HCT116 (cell line): ENCODE measurements at regions not wholly inside any gene's neighbourhood (a gene's known extent, or its start where the extent isn't known, plus 50 kb on each side); places are given as distances from the start of the nearest gene placed in this dataset.

Experiments
- ATAC-seq: fragments of 200-7000 bp; cut with Tn5 transposase; 2 replicates; pipeline ENCODE4 v1.9.1; 2020; ENCODE audit warnings: mild to moderate bottlenecking, moderate library complexity
- BruUV-seq: library from RNA; stranded (reverse); fragments of 400-500 nt; replicated peaks from 2 replicates; lab custom pipeline; 2021; lab: Mats Ljungman, UMichigan
- CTCF ChIA-PET: fragments of 300-600 bp; sonication (Branson Sonifier 250); formaldehyde crosslinking; loops from one replicate; lab custom pipeline; 2021; ENCODE audit warnings: antibody characterized with exemption; lab: Charles Lee
- POLR2A ChIA-PET: fragments of 300-600, 350-600 bp; sonication (Branson Sonifier 250); formaldehyde crosslinking; loops from one replicate; lab custom pipeline; 2021; ENCODE audit warnings: antibody characterized with exemption; lab: Charles Lee
- RAD21 ChIA-PET, 2 experiments: fragments of 300-600 bp; sonication (Branson Sonifier 250); formaldehyde crosslinking; loops; one replicate each; lab custom pipeline; 2023; ENCODE audit warnings: low total read pairs in 2 of 2; ENCODE audit not compliant: uncharacterized antibody in 2 of 2, unreplicated experiment in 2 of 2, low non-redundant PET in 1 of 2; lab: Charles Lee
- DNase-seq: peaks from one replicate; pipeline ENCODE4 v3.0.0-alpha.2; 2010; ENCODE audit warnings: low read depth, low spot score
- H2AFZ ChIP-seq: fragments of 200-600 bp; shearing (Covaris generic), sonication (generic); 2 replicates; pipeline ENCODE4 v1.6.1; 2017; ENCODE audit warnings: low read depth, mixed run types, mixed read lengths, antibody characterized with exemption, low read length; ENCODE audit not compliant: poor library complexity, severe bottlenecking
- H3K27ac ChIP-seq: 2 replicates; pipeline ENCODE4 v1.5.1; 2012; ENCODE audit warnings: low read depth, low read length
- H3K27me3 ChIP-seq: fragments of 200-600 bp; sonication (generic); 2 replicates; pipeline ENCODE4 v1.6.1; 2016; ENCODE audit warnings: mixed run types, low read length, mixed read lengths; ENCODE audit not compliant: insufficient read depth
- H3K36me3 ChIP-seq, 2 experiments: fragments of 200-500 bp in 1 of 2; fragments of 200-600 bp in 1 of 2; sonication (Bioruptor generic) in 1 of 2; sonication (generic) in 1 of 2; 2 replicates each; pipeline versions ENCODE4 v1.5.1 to v1.6.1; 2014 to 2016; ENCODE audit warnings: low read length in 2 of 2, inconsistent platforms in 1 of 2, mixed read lengths in 1 of 2, mixed run types in 1 of 2; ENCODE audit not compliant: insufficient read depth in 2 of 2, control insufficient read depth in 1 of 2
- H3K4me1 ChIP-seq, 2 experiments: fragments of 200-600 bp in 1 of 2; sonication (generic) in 1 of 2; 2 replicates each; pipeline versions ENCODE4 v1.5.1 to v1.6.1; 2012 to 2017; ENCODE audit warnings: low read length in 2 of 2, inconsistent platforms in 1 of 2, mild to moderate bottlenecking in 1 of 2, mixed read lengths in 1 of 2, mixed run types in 1 of 2, moderate library complexity in 1 of 2; ENCODE audit not compliant: insufficient read depth in 2 of 2, control insufficient read depth in 1 of 2
- H3K4me2 ChIP-seq: fragments of 200-600 bp; sonication (generic); 2 replicates; pipeline ENCODE4 v1.6.1; 2017; ENCODE audit warnings: mixed run types, low read length, mixed read lengths
- H3K4me3 ChIP-seq, 2 experiments: fragments of 200-600 bp in 1 of 2; sonication (generic) in 1 of 2; replicated peaks in 1 of 2; 2 replicates each; pipeline ENCODE4 v1.5.1; 2011 to 2016; ENCODE audit warnings: low read length in 2 of 2, control low read depth in 1 of 2, low read depth in 1 of 2, mild to moderate bottlenecking in 1 of 2, mixed read lengths in 1 of 2, mixed run types in 1 of 2
- H3K79me2 ChIP-seq: fragments of 200-600 bp; sonication (generic); 2 replicates; pipeline ENCODE4 v1.6.1; 2017; ENCODE audit warnings: mild to moderate bottlenecking, mixed run types, low read length, moderate library complexity, mixed read lengths; ENCODE audit not compliant: insufficient read depth
- H3K9ac ChIP-seq: fragments of 200-600 bp; sonication (generic); 2 replicates; pipeline ENCODE4 v1.6.1; 2016; ENCODE audit warnings: low read length, mixed read lengths
- H3K9me2 ChIP-seq: fragments of 200-600 bp; sonication (generic), shearing (Covaris generic); 2 replicates; pipeline ENCODE4 v1.6.1; 2017; ENCODE audit warnings: mixed run types, mild to moderate bottlenecking, moderate library complexity; ENCODE audit not compliant: insufficient read depth
- H3K9me3 ChIP-seq, 2 experiments: fragments of 200-500 bp in 1 of 2; fragments of 200-600 bp in 1 of 2; sonication (Bioruptor generic) in 1 of 2; sonication (generic) in 1 of 2; 2 replicates each; pipeline ENCODE4 v1.6.1; 2014 to 2017; ENCODE audit warnings: low read length in 2 of 2, mixed read lengths in 2 of 2, inconsistent platforms in 1 of 2, low read depth in 1 of 2, mild to moderate bottlenecking in 1 of 2, mixed run types in 1 of 2, moderate library complexity in 1 of 2; ENCODE audit not compliant: control insufficient read depth in 1 of 2, insufficient read depth in 1 of 2
- H4K20me1 ChIP-seq: fragments of 200-600 bp; sonication (generic), shearing (Covaris generic); 2 replicates; pipeline ENCODE4 v1.6.1; 2017; ENCODE audit warnings: mixed run types, mild to moderate bottlenecking, moderate library complexity; ENCODE audit not compliant: insufficient read depth
- CBX3 ChIP-seq: IDR thresholded peaks from 2 replicates; pipeline ENCODE4 v1.6.1; 2012; ENCODE audit warnings: low read depth
- CEBPB ChIP-seq: IDR thresholded peaks from 2 replicates; pipeline ENCODE4 v1.6.1; 2012; ENCODE audit warnings: low read depth
- EZH2 ChIP-seq: fragments of 200-600 bp; sonication (generic); IDR thresholded peaks from 2 replicates; pipeline ENCODE4 v1.6.1; 2017; ENCODE audit warnings: antibody characterized with exemption, mixed run types
- EZH2phosphoT487 ChIP-seq: fragments of 200-600 bp; IDR thresholded peaks from 2 replicates; pipeline ENCODE4 v1.6.1; 2018; ENCODE audit warnings: antibody characterized with exemption, borderline replicate concordance
- FOSL1 ChIP-seq: IDR thresholded peaks from 2 replicates; pipeline ENCODE4 v1.6.1; 2012; ENCODE audit warnings: low read depth
- POLR2A ChIP-seq: IDR thresholded peaks from 2 replicates; pipeline ENCODE4 v1.7.0; 2011; ENCODE audit warnings: borderline replicate concordance; ENCODE audit not compliant: insufficient read depth, insufficient read length; ENCODE audit errors: extremely low read depth
- SIN3A ChIP-seq: IDR thresholded peaks from 2 replicates; pipeline ENCODE4 v1.6.1; 2012; ENCODE audit warnings: low read depth
- SP1 ChIP-seq: IDR thresholded peaks from 2 replicates; pipeline ENCODE4 v1.6.1; 2012; ENCODE audit warnings: low read depth
- SRF ChIP-seq: IDR thresholded peaks from 2 replicates; pipeline ENCODE4 v1.6.1; 2012; ENCODE audit warnings: low read depth
- TCF7L2 ChIP-seq: IDR thresholded peaks from 2 replicates; pipeline ENCODE4 v1.7.0; 2011; ENCODE audit warnings: borderline replicate concordance, inconsistent platforms; ENCODE audit not compliant: insufficient read depth, insufficient read length; ENCODE audit errors: extremely low read depth
- ZNF274 ChIP-seq: fragments of 200-500 bp; sonication (Bioruptor generic); IDR thresholded peaks from 2 replicates; pipeline ENCODE4 v1.6.1; 2014; ENCODE audit warnings: mild to moderate bottlenecking, low read depth, low read length, inconsistent platforms
- intact Hi-C: fragments of 100-400 bp; cut with micrococcal nuclease; formaldehyde crosslinking; loops from 2 replicates; pipeline ENCODE4 v1.10.0; 2022
- TF ChIP-seq, protein P1 (sequence below): IDR thresholded peaks from 2 replicates; pipeline ENCODE4 v1.6.1; 2012
- TF ChIP-seq, protein P2 (sequence below): IDR thresholded peaks from 2 replicates; pipeline ENCODE4 v1.6.1; 2011; ENCODE audit warnings: mild to moderate bottlenecking, low read length, moderate library complexity; ENCODE audit not compliant: insufficient replicate concordance; ENCODE audit errors: extremely low read depth
- TF ChIP-seq, protein P3 (sequence below): IDR thresholded peaks from 2 replicates; pipeline ENCODE4 v1.6.1; 2012
- TF ChIP-seq, protein P4 (sequence below), 3 experiments: fragments of 200-600 bp in 1 of 3; sonication (generic) in 1 of 3; IDR thresholded peaks in 2 of 3; conservative IDR thresholded peaks in 1 of 3; 2 replicates each; pipeline ENCODE4 v1.5.1; 2012 to 2017; ENCODE audit warnings: low read depth in 2 of 3, low read length in 2 of 3, antibody characterized with exemption in 1 of 3, borderline replicate concordance in 1 of 3, control low read depth in 1 of 3, mild to moderate bottlenecking in 1 of 3, mixed read lengths in 1 of 3, mixed run types in 1 of 3, moderate library complexity in 1 of 3; ENCODE audit not compliant: insufficient read depth in 1 of 3

DNA sequence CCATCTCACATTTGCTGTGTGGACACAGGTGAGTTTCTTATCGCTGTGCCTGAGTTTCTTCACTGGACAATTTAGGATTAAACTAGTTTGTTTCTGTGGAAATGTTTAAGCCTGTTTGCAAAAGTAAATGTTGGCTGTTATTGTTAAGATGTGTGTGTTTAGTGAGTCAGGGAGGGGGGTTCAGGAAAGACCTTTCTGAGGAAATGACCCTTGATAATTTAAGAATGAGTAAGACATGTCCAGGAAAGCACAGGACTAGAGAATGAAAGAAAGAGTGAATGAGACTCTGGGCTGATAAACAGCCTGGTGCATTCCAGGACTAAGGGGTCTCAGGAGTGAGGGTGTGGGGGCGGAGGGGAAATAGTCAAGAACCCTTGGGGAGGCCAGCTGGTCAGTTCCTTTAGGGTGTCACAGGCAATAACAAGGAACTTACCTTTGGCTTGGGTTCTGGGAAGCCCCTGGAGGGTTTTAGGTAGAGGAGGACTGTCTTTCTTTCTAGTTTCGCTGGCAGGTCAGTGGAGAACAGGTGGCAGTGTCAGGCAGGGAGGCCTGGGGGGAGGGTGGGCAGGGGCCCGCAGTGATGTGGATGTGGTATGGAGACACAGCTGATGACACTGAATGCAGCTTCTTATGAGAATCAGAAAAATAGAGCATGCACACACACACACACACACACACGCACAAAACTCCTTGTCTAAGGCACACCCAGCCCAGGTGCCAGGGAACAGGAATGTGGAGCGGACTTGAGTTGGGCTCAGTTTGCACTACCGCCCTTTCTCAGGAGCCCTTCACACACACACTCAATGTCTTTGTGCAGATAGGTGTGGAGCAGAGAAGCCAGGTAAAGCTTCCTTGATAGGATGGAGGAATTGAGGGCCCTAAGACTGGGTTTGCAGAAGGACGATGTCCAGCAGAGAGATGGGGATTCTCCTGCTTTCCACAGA, 1005.5 kb downstream of the VRK1 start:
- CTCF ChIA-PET: no interaction called here
- Histone ChIP-seq H2AFZ (no peak overlapping the region), H3K4me3 (no peak overlapping the region), H3K27me3 (no peaks in the 10 kb centered on the region), H3K4me2 (no peak overlapping the region), H4K20me1 (no peaks in the 10 kb centered on the region), H3K27ac (no peak overlapping the region), H3K9me2 (no peaks in the 10 kb centered on the region), H3K4me1 (no peaks in the 10 kb centered on the region), H3K36me3 (no peaks in the 10 kb centered on the region), H3K79me2 (no peaks in the 10 kb centered on the region), H3K9me3 (no peaks in the 10 kb centered on the region), H3K9ac (no peak overlapping the region)
- RAD21 ChIA-PET: no interaction called here
- TF ChIP-seq ZNF274 (no peak), FOSL1 (no peak), CBX3 (no peak), EZH2phosphoT487 (no peak), TCF7L2 (no peak), CEBPB (no peak), POLR2A (no peak), SP1 (no peak)
- TF ChIP-seq, protein P1, sequence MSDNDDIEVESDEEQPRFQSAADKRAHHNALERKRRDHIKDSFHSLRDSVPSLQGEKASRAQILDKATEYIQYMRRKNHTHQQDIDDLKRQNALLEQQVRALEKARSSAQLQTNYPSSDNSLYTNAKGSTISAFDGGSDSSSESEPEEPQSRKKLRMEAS: no peak
- POLR2A ChIA-PET: no interaction called here
- intact Hi-C loops: no loop called here
- BruUV-seq: no TSS peak
- ATAC-seq: no peak
- no peak for DNase-seq

DNA sequence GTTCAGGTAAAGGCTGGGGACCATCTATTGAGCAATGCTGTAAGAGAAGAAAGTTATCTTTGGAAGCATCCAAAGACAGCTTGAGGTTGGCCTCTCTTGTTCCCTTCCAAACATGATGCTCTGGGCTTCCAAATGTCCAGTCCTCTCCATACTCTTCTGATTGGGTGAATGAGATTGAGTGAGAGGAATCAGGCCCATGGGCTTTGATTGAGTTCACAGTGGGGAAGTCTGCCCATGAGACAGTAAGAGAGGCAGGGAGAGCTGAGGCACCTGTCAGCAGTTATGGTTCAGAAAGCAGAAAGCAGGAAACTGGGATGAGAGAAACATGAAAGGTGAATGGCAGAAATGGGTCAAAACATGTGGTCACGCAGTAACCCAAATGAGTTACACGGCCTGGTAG, 1006.9 kb downstream of the VRK1 start:
- no TSS peak for BruUV-seq
- Histone ChIP-seq H3K79me2 (no peaks in the 10 kb centered on the region), H3K27me3 (no peaks in the 10 kb centered on the region), H3K27ac (no peak overlapping the region), H3K9ac (no peak overlapping the region), H3K4me3 (no peak overlapping the region), H3K9me3 (no peaks in the 10 kb centered on the region), H3K4me1 (no peaks in the 10 kb centered on the region), H3K4me2 (no peak overlapping the region), H4K20me1 (no peaks in the 10 kb centered on the region), H3K9me2 (no peaks in the 10 kb centered on the region), H2AFZ (no peak overlapping the region), H3K36me3 (no peaks in the 10 kb centered on the region)
- ChIA-PET POLR2A (no interaction called here), CTCF (no interaction called here), RAD21 (no interaction called here)
- ATAC-seq (no peak), DNase-seq (no peak)
- intact Hi-C loops: no loop called here
- TF ChIP-seq, protein P2, sequence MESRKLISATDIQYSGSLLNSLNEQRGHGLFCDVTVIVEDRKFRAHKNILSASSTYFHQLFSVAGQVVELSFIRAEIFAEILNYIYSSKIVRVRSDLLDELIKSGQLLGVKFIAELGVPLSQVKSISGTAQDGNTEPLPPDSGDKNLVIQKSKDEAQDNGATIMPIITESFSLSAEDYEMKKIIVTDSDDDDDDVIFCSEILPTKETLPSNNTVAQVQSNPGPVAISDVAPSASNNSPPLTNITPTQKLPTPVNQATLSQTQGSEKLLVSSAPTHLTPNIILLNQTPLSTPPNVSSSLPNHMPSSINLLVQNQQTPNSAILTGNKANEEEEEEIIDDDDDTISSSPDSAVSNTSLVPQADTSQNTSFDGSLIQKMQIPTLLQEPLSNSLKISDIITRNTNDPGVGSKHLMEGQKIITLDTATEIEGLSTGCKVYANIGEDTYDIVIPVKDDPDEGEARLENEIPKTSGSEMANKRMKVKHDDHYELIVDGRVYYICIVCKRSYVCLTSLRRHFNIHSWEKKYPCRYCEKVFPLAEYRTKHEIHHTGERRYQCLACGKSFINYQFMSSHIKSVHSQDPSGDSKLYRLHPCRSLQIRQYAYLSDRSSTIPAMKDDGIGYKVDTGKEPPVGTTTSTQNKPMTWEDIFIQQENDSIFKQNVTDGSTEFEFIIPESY: no peak
- no peak for TF ChIP-seq POLR2A
- TF ChIP-seq, protein P1: no peak
- TF ChIP-seq, protein P3, sequence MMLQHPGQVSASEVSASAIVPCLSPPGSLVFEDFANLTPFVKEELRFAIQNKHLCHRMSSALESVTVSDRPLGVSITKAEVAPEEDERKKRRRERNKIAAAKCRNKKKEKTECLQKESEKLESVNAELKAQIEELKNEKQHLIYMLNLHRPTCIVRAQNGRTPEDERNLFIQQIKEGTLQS: no peak
- no peak for TF ChIP-seq SIN3A
- no peak for TF ChIP-seq CEBPB
- no peak for TF ChIP-seq SRF
- no peak for TF ChIP-seq EZH2
- TF ChIP-seq SP1: no peak
- TF ChIP-seq, protein P4, sequence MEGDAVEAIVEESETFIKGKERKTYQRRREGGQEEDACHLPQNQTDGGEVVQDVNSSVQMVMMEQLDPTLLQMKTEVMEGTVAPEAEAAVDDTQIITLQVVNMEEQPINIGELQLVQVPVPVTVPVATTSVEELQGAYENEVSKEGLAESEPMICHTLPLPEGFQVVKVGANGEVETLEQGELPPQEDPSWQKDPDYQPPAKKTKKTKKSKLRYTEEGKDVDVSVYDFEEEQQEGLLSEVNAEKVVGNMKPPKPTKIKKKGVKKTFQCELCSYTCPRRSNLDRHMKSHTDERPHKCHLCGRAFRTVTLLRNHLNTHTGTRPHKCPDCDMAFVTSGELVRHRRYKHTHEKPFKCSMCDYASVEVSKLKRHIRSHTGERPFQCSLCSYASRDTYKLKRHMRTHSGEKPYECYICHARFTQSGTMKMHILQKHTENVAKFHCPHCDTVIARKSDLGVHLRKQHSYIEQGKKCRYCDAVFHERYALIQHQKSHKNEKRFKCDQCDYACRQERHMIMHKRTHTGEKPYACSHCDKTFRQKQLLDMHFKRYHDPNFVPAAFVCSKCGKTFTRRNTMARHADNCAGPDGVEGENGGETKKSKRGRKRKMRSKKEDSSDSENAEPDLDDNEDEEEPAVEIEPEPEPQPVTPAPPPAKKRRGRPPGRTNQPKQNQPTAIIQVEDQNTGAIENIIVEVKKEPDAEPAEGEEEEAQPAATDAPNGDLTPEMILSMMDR (IDR thresholded peaks at IDR 0.05 in 2 of 3, conservative IDR thresholded peaks at IDR 0.05 in 1 of 3; ENCODE audit: borderline replicate concordance in 1 of 3, insufficient read depth in 1 of 3, low read depth in 2 of 3, low read length in 2 of 3): no peak
